SH-SY5Y (cell line): ENCODE measurements at regions not wholly inside any gene's neighbourhood (a gene's known extent, or its start where the extent isn't known, plus 50 kb on each side); places are given as distances from the start of the nearest gene placed in this dataset.

Experiments used
- GATA2 ChIP-seq: IDR thresholded peaks from 2 replicates; pipeline ENCODE4 v1.6.1; 2011; ENCODE audit warnings: mild to moderate bottlenecking, low read depth, low read length
- GATA3 ChIP-seq: IDR thresholded peaks from 2 replicates; pipeline ENCODE4 v1.6.1; 2011; ENCODE audit warnings: low read depth, mild to moderate bottlenecking, low read length, moderate library complexity

GRCh38 chr2:172293952-172294351 lies 133.4 kb upstream of the ITGA6 start:
- TF ChIP-seq GATA3 (no peak), GATA2 (no peak)
